Immature natural killer cell (primary cell): ENCODE measurements at regions not wholly inside any gene's neighbourhood (a gene's known extent, or its start where the extent isn't known, plus 50 kb on each side); places are given as distances from the start of the nearest gene placed in this dataset.
"Not testable (repeated sequence)": the region's sequence is repeated elsewhere in the genome, so short reads cannot be mapped to it uniquely, and the experiment has no call there.

Experiments used
- DNase-seq, 3 donors: peaks; one replicate each; pipeline ENCODE4 v3.0.0; 2022; ENCODE audit warnings: mixed read lengths in 1 of 3
- H3K27ac Mint-ChIP-seq, 6 donors: one replicate each; pipeline ENCODE4 v1.8.0; 2020; ENCODE audit warnings: mixed read lengths in 6 of 6, mild to moderate bottlenecking in 5 of 6, inconsistent platforms in 4 of 6, moderate library complexity in 3 of 6
- H3K27me3 Mint-ChIP-seq, 3 donors: one replicate each; pipeline ENCODE4 v1.8.0; 2020 to 2021; ENCODE audit warnings: low read depth in 3 of 3, mild to moderate bottlenecking in 3 of 3, mixed read lengths in 3 of 3, moderate library complexity in 3 of 3, inconsistent platforms in 1 of 3
- H3K36me3 Mint-ChIP-seq, 3 donors: one replicate each; pipeline ENCODE4 v1.8.0; 2020; ENCODE audit warnings: mixed read lengths in 3 of 3, inconsistent platforms in 2 of 3, mild to moderate bottlenecking in 2 of 3
- H3K4me1 Mint-ChIP-seq, 2 donors: one replicate each; pipeline ENCODE4 v1.8.0; 2020; ENCODE audit warnings: inconsistent platforms in 2 of 2, mild to moderate bottlenecking in 2 of 2, mixed read lengths in 2 of 2, moderate library complexity in 1 of 2
- H3K4me3 Mint-ChIP-seq, 5 donors: one replicate each; pipeline ENCODE4 v1.8.0; 2020; ENCODE audit warnings: mild to moderate bottlenecking in 5 of 5, mixed read lengths in 5 of 5, inconsistent platforms in 3 of 5, moderate library complexity in 3 of 5
- H3K9me3 Mint-ChIP-seq, 6 donors: one replicate each; pipeline ENCODE4 v1.8.0; 2020; ENCODE audit warnings: mild to moderate bottlenecking in 6 of 6, mixed read lengths in 6 of 6, inconsistent platforms in 4 of 6, moderate library complexity in 3 of 6

DNA sequence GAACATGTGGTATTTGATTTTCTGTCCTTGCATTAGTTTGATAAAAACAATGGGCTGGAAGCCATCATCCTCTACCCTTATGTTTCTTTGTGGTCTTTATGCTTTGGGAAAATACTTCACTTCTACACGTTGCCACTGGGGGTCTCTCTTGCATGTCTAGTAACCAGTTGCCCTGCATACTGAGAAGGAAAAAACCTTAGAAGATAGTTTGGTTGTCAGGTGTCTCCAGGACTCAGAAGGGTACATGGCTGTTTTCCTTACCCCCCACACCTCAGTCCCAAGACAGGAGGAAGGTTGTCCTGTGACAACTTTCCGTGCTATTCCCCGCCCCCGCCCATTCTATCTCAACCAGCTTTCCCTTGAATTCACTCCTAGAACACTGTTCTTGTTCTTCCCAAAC is 62.1 kb upstream of the LANCL3 start:
- no peaks in the 10 kb centered on the region for H3K36me3 Mint-ChIP-seq
- peaks cover 0 to 1% (median 0%) of the 10 kb centered on the region in 6 donors for H3K9me3 Mint-ChIP-seq
- H3K4me3 Mint-ChIP-seq = no peak overlapping the region
- peaks cover 0 to 4% (median 3%) of the 10 kb centered on the region in 3 donors for H3K27me3 Mint-ChIP-seq
- peak overlapping the region in 1 of 6 donors; percentile 51 for H3K27ac Mint-ChIP-seq
- DNase-seq = no peak
- no peaks in the 10 kb centered on the region for H3K4me1 Mint-ChIP-seq

DNA sequence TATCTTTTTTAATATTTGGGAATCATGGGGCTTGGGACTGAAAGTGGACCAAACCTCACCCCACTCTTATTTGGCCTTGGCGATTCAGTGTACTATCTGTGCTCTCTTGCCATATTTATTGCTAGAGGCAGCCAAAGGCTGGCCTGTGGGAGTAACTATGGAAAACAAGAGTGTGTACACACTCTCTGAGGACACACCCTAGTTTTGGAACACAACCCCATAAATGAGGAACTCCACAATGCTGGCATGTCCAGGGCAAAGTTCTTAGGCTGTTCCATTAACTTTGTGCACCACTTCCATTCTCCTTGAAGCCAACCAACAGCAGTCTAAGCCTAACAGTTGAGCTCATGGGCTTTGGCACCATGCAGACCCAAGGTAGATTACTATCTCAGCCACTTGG is 54.9 kb upstream of the LANCL3 start:
- DNase-seq, H3K4me3 Mint-ChIP-seq, H3K4me1 Mint-ChIP-seq, H3K27me3 Mint-ChIP-seq, H3K9me3 Mint-ChIP-seq, H3K27ac Mint-ChIP-seq, H3K36me3 Mint-ChIP-seq: not testable (repeated sequence)

DNA sequence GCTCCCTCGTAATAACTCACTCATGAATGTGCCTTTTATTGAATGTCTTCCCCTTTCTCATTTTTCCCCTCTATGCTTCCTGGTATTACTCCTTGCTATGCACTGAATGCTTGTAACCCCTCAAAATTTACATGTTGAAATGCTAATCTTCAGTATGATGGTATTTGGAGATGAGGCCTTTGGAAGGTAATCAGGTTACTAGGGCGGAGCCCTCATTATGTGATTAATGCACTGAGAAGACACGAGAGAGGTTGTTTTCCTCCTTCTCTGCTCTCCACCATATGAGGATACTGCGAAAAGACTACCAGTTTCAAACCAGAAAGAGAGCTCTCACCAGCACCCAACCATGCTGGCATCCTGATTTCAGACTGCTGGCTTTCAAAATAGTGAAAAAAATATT is 52.2 kb upstream of the LANCL3 start:
- not testable (repeated sequence) for H3K9me3 Mint-ChIP-seq, H3K4me3 Mint-ChIP-seq, H3K27me3 Mint-ChIP-seq, DNase-seq, H3K4me1 Mint-ChIP-seq, H3K36me3 Mint-ChIP-seq, H3K27ac Mint-ChIP-seq

DNA sequence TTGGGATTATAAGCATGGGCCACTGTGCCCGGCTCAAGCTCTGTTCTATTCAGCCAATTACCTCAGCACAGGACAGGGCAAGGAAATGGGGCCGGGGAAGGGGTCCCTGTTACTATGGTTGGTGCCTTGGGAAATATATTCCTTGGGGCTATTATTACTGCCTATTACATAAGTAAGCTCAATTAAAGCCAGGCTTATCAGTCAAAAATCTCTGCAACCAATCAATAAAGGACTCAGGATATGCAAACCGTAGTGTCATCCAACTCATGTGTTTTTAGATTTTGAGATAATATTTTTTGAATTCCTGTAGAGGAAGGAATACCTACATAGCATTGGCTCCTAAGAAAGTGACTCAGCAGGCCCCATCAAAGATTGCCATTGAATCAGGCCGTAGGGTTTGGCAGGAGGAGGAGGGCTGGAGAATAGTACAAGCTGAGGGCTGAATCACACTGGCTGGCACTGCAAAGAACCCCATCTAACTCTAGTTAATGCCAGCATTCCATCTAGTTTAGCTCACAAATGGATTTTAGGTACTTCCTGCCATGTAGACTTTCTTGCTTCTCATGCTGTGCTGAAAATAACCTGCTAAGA is 50.5 kb upstream of the LANCL3 start:
- H3K9me3 Mint-ChIP-seq, H3K27ac Mint-ChIP-seq, H3K4me1 Mint-ChIP-seq, DNase-seq, H3K27me3 Mint-ChIP-seq, H3K36me3 Mint-ChIP-seq, H3K4me3 Mint-ChIP-seq: not testable (repeated sequence)
